ENCODE measurements at regions not wholly inside any gene's neighbourhood (a gene's known extent, or its start where the extent isn't known, plus 50 kb on each side); places are given as distances from the start of the nearest gene placed in this dataset.
"Not testable (repeated sequence)": the region's sequence is repeated elsewhere in the genome, so short reads cannot be mapped to it uniquely, and the experiment has no call there.

DNA sequence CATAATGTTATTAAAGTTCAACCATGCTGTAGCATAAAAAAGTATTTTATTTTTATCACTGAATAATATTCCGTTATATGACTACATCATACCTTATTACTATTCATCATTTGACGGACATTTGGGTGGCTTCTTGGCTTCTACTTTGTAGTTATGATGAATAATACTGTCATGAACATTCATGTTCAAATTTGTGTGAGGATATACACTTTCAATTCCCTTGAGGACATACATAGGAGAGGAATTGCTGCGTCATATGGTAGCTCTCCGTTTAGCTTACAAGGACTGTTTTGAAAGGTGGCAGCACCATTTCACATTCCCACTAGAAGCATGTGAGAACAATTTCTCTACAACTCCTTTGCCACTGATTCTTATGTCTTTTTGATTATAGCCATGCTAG is 910.8 kb upstream of the MIR17HG start:
- DNase-seq (ENCODE audit: low read depth in 4 of 4, low spot score in 2 of 4) = no peak

DNA sequence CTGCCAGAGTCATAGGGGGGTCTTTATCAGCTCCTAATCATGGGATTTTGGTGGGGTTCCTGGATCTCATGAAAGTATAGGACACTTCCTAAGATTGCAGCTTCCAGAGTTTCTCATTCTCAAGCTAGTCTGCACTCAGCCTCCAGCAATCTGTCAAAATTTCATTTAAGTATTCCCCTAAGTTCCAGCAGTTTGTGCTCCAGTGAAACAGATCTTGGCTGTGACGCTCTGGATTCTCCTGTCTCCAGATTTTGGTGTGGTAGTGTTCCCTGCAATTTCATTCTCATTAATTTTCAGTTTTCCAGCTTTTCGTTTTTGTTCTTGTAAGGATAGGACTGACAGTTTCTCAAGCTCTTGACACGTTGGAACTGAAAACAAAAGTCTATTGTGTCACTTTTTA is 908.9 kb upstream of the MIR17HG start:
- no peak for DNase-seq (ENCODE audit: low read depth in 4 of 4, low spot score in 2 of 4)

GRCh38 chr13:90443268-90443667 is 904.2 kb upstream of the MIR17HG start:
- DNase-seq (ENCODE audit: low read depth in 4 of 4, low spot score in 2 of 4) = no peak

DNA sequence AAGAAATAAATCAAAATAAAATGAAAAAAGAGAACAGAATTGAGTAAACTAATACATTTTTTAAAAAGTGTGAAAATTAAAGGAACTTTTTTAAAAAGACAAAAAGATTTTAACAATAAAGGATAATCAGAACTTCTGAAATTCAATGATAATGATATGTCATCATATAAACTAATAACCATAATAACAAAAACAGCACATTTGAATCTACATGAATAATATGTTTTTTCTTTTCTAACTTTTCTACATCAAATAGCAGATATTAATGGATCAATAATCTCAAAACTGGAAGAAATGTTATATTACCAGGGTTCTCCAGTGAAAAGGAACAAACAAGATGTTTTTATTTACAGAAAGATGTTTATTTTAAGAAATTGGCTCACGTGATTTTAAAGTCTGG is 903.3 kb upstream of the MIR17HG start:
- no peak for DNase-seq (ENCODE audit: low read depth in 4 of 4, low spot score in 2 of 4)

GRCh38 chr13:90445179-90445578 is 902.3 kb upstream of the MIR17HG start:
- peak in 1 of 4 donors; percentile 12 for DNase-seq (ENCODE audit: low read depth in 4 of 4, low spot score in 2 of 4)

DNA sequence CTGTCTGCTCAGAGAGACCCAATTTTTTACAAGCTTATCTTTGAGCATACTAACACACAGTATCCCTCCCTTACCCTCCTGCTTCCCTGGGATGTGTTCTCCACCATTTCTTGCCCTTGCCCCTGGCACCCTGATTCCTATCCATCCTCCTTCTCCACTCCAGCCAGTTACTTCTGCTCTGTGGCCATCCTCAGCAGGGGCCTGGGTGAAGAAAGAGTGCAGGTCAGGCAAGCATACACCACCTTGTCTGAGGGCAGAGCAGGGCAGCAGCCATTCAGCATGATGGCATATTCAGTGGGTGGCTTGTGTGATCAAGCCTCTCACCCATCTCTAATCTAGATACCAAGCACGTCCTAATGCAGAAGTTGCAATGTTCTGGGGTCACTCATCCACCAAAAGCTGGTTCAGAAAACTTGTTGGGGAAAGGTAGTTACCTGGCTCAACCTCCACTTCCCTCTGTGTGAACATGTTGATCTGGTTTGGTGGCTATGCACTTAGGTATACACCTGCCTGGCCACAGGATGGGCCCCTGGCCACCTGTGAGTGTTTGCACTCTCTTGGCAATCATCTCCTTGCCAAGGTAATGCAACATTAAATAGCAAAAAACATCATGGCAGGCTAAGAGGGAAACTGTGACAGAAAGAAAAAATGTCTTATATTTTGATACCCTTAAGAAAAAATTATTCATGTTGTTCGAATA is 900.3 kb upstream of the MIR17HG start:
- no peak for DNase-seq (ENCODE audit: low read depth in 4 of 4, low spot score in 2 of 4)

DNA sequence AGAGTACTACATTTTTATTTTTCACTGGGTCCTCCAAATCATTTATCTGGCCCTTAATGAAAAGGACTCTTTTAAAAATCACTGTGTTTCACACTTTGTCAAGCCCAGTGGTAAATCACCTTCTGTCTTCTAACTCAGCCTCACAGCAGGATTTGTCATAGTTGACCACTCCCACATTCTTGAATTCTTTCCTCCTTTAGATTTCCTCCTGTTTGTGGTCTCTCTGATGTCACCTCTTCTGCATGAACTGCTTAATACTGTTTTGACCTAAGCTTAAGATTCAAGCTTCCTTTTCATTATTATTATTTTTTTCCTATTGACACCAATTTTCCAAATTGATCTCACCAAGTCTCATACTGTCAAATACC is 899.8 kb upstream of the MIR17HG start:
- no peak for DNase-seq (ENCODE audit: low read depth in 4 of 4, low spot score in 2 of 4)

DNA sequence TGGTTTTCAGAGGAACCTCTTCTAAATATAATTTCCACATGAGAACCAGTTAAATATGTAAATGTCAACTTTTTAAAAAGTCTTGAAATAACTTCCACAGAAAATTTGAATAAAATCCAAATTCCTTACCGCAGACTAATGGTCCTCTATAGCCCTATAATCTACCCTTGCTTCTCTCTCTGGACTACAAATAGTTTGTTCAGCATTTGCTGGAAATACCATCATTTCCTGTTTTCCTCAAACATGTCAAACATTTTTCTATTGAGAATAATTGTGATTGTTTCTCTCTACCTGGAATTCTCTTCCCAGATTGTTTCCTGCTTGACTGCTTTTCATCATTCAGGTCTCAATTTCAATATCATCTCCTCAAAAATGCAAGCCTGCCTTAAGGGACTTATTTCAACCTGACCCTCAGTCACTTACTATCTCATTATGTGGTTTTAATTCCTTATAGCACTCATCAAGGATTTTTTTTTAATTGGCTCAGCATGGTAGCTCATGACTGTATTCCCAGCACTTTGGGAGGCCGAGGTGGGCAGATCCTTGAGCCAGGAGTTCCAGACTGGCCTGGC is 898.9 kb upstream of the MIR17HG start:
- no peak for DNase-seq (ENCODE audit: low read depth in 4 of 4, low spot score in 2 of 4)

DNA sequence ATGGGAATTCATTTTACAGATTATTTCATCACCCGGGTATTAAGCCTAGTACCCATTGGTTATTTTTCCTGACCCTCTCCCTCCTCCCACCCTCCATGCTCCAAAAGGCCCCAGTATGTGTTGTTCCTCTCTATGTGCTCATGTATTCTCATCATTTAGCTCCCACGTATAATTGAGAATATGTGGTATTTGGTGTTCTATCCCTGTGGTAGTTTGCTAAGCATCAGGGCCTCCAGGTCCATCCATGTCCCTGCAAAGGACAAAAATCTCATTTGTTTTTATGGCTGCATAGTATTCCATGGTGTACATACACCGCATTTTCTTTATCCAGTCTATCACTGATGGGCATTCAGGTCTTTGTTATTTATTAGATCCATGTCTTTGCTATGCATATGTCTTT is 894.1 kb upstream of the MIR17HG start:
- no peak for DNase-seq (ENCODE audit: low read depth in 4 of 4, low spot score in 2 of 4)

DNA sequence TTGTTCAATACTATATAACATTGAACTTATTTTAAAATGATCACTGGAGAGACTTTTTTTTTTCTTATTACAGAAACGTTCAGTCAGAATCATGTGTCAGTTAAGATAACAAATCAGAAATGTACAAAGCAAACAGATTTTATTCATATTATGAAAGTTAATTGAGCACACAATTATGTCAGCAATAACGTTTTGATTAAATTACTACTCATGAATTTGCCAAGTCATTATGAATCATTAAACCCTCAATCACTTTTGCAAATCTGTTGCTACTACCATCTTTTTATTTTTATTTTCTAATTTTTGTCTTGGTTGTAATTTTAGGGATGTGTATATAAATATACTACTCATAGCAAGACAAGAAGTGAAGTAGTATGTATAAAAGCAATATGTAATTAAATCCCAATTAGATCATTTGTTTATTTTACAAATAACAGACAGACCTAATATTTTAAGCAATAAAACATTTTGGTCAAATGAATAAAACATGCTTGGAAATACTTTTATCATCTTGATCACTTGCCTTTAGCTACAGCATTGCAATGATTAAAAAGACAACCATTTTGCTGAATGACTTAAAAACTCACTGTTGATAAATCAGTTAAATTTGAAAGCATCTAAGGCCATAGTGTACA is 893.4 kb upstream of the MIR17HG start:
- no peak for DNase-seq (ENCODE audit: low read depth in 4 of 4, low spot score in 2 of 4)

GRCh38 chr13:90455067-90455466 is 892.4 kb upstream of the MIR17HG start:
- no peak for DNase-seq (ENCODE audit: low read depth in 4 of 4, low spot score in 2 of 4)

- DNase-seq (ENCODE audit: low read depth in 4 of 4, low spot score in 2 of 4) = no peak
Observed at GRCh38 chr13:90455823-90456222, 891.7 kb upstream of the MIR17HG start.

DNA sequence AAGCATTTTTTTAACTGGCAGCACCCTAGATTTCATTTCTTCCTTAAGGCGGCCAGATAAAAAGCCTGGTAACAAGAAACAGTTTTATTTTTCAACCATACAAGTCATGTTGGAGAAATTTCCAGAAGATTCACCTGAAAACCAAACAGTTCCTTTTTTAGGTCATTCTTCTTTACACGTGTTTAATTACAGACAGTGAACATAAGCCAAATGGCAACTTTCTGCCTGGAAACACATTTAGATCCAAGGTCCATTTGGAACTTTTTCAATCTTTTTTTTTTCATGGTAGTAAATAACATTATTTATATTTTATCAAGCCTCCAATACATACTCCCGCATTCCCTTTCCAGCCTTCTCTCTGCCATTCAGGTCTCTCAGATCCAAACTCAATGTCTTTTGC is 886.1 kb upstream of the MIR17HG start:
- DNase-seq (ENCODE audit: low read depth in 4 of 4, low spot score in 2 of 4) = no peak

DNA sequence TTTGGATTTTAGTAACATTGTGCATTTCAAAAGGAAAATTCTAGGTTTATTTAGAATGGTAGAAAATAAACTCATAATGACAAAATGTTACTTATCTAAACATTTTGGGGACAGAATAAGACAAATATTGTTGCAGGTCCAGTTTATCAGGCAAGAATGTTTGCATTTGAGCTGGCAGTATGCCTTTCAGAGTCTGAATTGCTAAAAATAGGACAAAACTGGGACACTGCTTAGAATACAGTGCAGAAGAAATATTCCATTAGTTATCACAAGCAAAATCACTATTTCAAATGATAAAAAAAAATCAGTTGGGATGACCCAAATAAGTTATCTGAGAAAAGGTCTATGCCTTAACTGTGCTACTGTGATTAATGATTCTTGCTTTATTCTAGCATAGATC is 870.3 kb upstream of the MIR17HG start:
- DNase-seq (ENCODE audit: low read depth in 4 of 4, low spot score in 2 of 4) = no peak

GRCh38 chr13:90483906-90484305 is 863.6 kb upstream of the MIR17HG start:
- DNase-seq (ENCODE audit: low read depth in 4 of 4, low spot score in 2 of 4) = no peak

DNA sequence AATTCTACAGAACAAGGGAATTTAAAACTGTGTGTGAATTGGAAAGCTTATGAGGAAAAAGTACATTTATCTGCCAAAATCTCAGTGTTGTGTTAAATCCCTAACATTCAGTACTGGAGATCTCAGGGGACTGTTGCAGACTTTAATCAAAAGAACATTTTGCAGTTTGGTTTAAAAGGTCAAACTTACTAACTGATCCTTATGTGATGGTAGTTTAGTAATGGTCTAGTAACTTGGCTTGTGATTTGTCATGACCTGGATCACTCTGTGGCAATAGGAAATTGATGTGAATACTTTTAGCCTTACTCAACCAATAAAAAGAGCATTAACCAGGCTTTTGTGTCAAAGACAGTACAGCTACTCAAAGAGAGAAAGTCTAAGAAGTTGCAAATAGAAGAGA is 862.1 kb upstream of the MIR17HG start:
- DNase-seq (ENCODE audit: low read depth in 4 of 4, low spot score in 2 of 4) = no peak

DNA sequence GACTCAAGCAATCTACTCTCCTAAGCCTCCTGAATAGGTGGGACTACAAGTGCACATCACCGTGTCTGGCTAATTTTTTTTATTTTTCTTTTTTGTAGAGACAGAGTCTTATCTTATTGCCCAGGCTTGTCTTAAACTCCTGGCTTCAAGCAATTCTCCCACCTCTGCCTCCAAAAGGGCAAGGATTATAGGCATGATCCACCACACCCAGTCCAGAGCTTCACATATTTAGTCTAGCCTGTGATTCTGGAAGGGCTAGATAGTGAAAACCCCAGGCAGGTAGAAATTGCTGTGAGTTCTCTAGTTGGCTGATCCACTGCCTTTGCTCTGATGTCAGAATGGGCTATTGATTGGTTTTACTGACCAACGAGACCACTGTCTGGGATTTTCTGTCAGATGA is 854.6 kb upstream of the MIR17HG start:
- no peak for DNase-seq (ENCODE audit: low read depth in 4 of 4, low spot score in 2 of 4)

- no peak for DNase-seq (ENCODE audit: low read depth in 4 of 4, low spot score in 2 of 4)
Observed at GRCh38 chr13:90493667-90494066, 853.8 kb upstream of the MIR17HG start.

DNA sequence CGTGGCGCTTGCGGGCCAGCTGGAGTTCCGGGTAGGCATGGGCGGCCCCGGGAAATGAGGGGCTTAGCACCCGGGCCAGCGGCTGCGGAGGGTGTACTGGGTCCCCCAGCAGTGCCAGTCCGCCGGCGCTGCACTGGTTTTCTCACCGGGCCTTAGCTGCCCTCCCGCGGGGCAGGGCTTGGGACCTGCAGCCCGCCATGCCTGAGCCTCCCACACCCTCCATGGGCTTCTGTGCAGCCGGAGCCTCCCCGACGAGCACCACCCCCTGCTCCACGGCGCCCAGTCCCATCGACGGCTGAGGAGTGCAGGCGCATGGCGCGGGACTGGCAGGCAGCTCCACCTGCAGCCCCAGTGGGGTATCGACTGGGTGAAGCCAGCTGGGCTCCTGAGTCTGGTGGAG is 852.6 kb upstream of the MIR17HG start:
- not testable (repeated sequence) for DNase-seq (ENCODE audit: low read depth in 4 of 4, low spot score in 2 of 4)

DNA sequence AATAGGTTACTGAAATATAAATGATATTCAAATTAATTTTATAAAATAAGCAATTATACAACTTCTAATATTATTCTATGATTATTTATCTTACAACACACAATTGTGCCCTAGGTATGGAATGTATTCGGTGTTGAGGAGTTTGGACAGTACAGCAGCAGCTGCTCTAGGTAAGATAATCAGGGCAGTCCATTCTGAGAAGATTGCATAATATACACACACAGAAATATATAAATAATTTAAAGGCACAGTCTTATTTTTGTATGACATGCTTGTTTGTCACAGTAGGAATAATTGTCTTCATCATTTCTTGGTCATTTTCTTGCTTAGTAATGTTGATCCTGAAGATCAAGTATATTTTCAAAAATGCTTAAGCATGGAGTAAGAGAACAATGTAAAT is 849.4 kb upstream of the MIR17HG start:
- no peak for DNase-seq (ENCODE audit: low read depth in 4 of 4, low spot score in 2 of 4)

- DNase-seq (ENCODE audit: low read depth in 4 of 4, low spot score in 2 of 4) = no peak
Observed at GRCh38 chr13:90498816-90499215, 848.7 kb upstream of the MIR17HG start.

DNA sequence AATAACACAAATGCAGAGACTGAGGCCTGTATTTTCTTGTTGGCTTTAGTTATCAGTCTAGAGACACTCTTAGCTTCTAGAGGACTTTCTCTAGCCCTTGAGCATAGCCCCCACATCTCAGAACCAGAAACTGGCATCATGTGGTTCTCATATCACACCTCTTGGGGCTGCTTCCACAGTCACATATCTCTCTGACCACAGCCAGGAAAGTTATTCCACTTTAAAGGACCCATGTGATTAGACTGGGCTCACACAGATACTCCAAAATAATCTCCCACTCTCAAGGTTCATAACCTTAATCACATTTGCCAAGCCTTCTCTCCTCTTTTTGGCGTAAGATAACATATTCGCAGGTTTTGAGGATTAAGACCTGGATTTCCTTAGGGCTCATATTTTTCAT is 846.9 kb upstream of the MIR17HG start:
- DNase-seq (ENCODE audit: low read depth in 4 of 4, low spot score in 2 of 4) = no peak

All from left renal cortex interstitium (tissue), 4 donors.